H1 (cell line): ENCODE measurements at regions not wholly inside any gene's neighbourhood (a gene's known extent, or its start where the extent isn't known, plus 50 kb on each side); places are given as distances from the start of the nearest gene placed in this dataset.

ENCODE experiments used
- CTCF ChIA-PET: fragments of 300-600 bp; sonication (Branson Sonifier 250); formaldehyde crosslinking; loops from one replicate; lab custom pipeline; 2021; ENCODE audit not compliant: partially characterized antibody; lab: Charles Lee
- POLR2A ChIA-PET: fragments of 300-600 bp; sonication (Branson Sonifier 250); formaldehyde crosslinking; loops from one replicate; lab custom pipeline; 2021; ENCODE audit warnings: inconsistent platforms; ENCODE audit not compliant: partially characterized antibody; lab: Charles Lee
- DNase-seq, 2 experiments: peaks; one replicate each; pipeline versions ENCODE4 v3.0.0 to v3.0.0-alpha.2; 2010 to 2022; ENCODE audit warnings: low spot score in 2 of 2, low read depth in 1 of 2, mixed read lengths in 1 of 2
- FAIRE-seq: peaks from 2 replicates; lab custom pipeline; 2011; peaks lifted over from hg19 to GRCh38; lab: Jason Lieb, UNC
- H2AFZ ChIP-seq: 2 replicates; pipeline ENCODE4 v1.8.1; 2012; ENCODE audit warnings: low read length, inconsistent platforms
- H2AK5ac ChIP-seq: 2 replicates; pipeline ENCODE4 v1.6.1; 2013; ENCODE audit warnings: low read depth, low read length
- H2BK120ac ChIP-seq: replicated peaks from 2 replicates; pipeline ENCODE3; 2013; ENCODE audit warnings: low read depth, low read length, inconsistent platforms
- H2BK12ac ChIP-seq: 2 replicates; pipeline ENCODE4 v1.6.1; 2013; ENCODE audit warnings: low read depth, low read length
- H2BK15ac ChIP-seq: 2 replicates; pipeline ENCODE4 v1.6.1; 2013; ENCODE audit warnings: low read length
- H2BK20ac ChIP-seq: 2 replicates; pipeline ENCODE4 v1.6.1; 2013; ENCODE audit warnings: low read length
- H2BK5ac ChIP-seq: 2 replicates; pipeline ENCODE4 v1.6.1; 2013; ENCODE audit warnings: low read depth, low read length
- H3K14ac ChIP-seq: 2 replicates; pipeline ENCODE4 v1.6.1; 2013; ENCODE audit warnings: inconsistent platforms; ENCODE audit not compliant: insufficient read length
- H3K18ac ChIP-seq: 2 replicates; pipeline ENCODE4 v1.6.1; 2013; ENCODE audit warnings: low read length; ENCODE audit errors: extremely low read depth
- H3K23ac ChIP-seq: 2 replicates; pipeline ENCODE4 v1.6.1; 2013; ENCODE audit warnings: inconsistent platforms; ENCODE audit not compliant: insufficient read length
- H3K23me2 ChIP-seq: 2 replicates; pipeline ENCODE4 v1.6.1; 2013; ENCODE audit warnings: low read depth, low read length
- H3K27ac ChIP-seq: 2 replicates; pipeline ENCODE4 v1.6.1; 2011; ENCODE audit warnings: low read depth, low read length, inconsistent platforms
- H3K27me3 ChIP-seq, 4 experiments: replicated peaks in 1 of 4; 1 replicate in 1 of 4; 2 replicates in 3 of 4; pipeline versions ENCODE4 v1.6.1 to v1.8.1; 2011 to 2013; ENCODE audit warnings: low read length in 3 of 4, mild to moderate bottlenecking in 3 of 4, inconsistent platforms in 2 of 4, mixed read lengths in 2 of 4, moderate library complexity in 1 of 4; ENCODE audit not compliant: control insufficient read depth in 3 of 4, insufficient read depth in 3 of 4; ENCODE audit errors: extremely low read depth in 1 of 4
- H3K36me3 ChIP-seq, 4 experiments: 2 replicates each; pipeline versions ENCODE4 v1.6.1 to v1.8.1; 2011 to 2013; ENCODE audit warnings: mild to moderate bottlenecking in 4 of 4, low read length in 3 of 4, moderate library complexity in 2 of 4, control low read depth in 1 of 4, inconsistent platforms in 1 of 4; ENCODE audit not compliant: insufficient read depth in 4 of 4, control insufficient read depth in 2 of 4
- H3K4ac ChIP-seq: replicated peaks from 2 replicates; pipeline ENCODE3; 2013; ENCODE audit warnings: low read length, low read depth, mixed read lengths, inconsistent platforms; ENCODE audit not compliant: insufficient read length
- H3K4me1 ChIP-seq, 4 experiments: replicated peaks in 1 of 4; 1 replicate in 1 of 4; 2 replicates in 3 of 4; pipeline versions ENCODE4 v1.6.1 to v1.8.1; 2011 to 2013; ENCODE audit warnings: low read length in 3 of 4, inconsistent platforms in 2 of 4, mixed read lengths in 1 of 4; ENCODE audit not compliant: insufficient read depth in 4 of 4, control insufficient read depth in 3 of 4
- H3K4me2 ChIP-seq, 2 experiments: 2 replicates each; pipeline versions ENCODE4 v1.6.1 to v1.8.1; 2011 to 2013; ENCODE audit warnings: low read depth in 2 of 2, low read length in 2 of 2, control low read depth in 1 of 2, inconsistent platforms in 1 of 2, mild to moderate bottlenecking in 1 of 2; ENCODE audit not compliant: insufficient read depth in 1 of 2
- H3K4me3 ChIP-seq, 4 experiments: fragments of 200-600, 300-600 bp in 1 of 4; sonication (generic), shearing (Covaris generic), sonication (Bioruptor Twin) in 1 of 4; 2 replicates each; pipeline versions ENCODE4 v1.5.1 to v1.8.1; 2011 to 2016; ENCODE audit warnings: low read length in 4 of 4, low read depth in 3 of 4, control low read depth in 2 of 4, inconsistent platforms in 2 of 4, mild to moderate bottlenecking in 2 of 4, mixed read lengths in 1 of 4, moderate library complexity in 1 of 4; ENCODE audit not compliant: insufficient read depth in 2 of 4; ENCODE audit errors: extremely low read depth in 1 of 4
- H3K56ac ChIP-seq: replicated peaks from 2 replicates; pipeline ENCODE3; 2013; ENCODE audit warnings: low read depth, mild to moderate bottlenecking, mixed read lengths, low read length, inconsistent platforms; ENCODE audit not compliant: insufficient read length
- H3K79me1 ChIP-seq: 2 replicates; pipeline ENCODE4 v1.6.1; 2013; ENCODE audit warnings: low read depth, low read length, control low read depth
- H3K79me2 ChIP-seq, 2 experiments: 2 replicates each; pipeline versions ENCODE4 v1.6.1 to v1.8.1; 2012 to 2013; ENCODE audit warnings: low read length in 2 of 2, mild to moderate bottlenecking in 2 of 2, inconsistent platforms in 1 of 2; ENCODE audit not compliant: insufficient read depth in 2 of 2, control insufficient read depth in 1 of 2
- H3K9ac ChIP-seq, 4 experiments: replicated peaks in 1 of 4; 1 replicate in 1 of 4; 2 replicates in 3 of 4; pipeline versions ENCODE4 v1.6.1 to v1.8.1; 2011 to 2013; ENCODE audit warnings: low read depth in 3 of 4, low read length in 3 of 4, control low read depth in 2 of 4, mild to moderate bottlenecking in 2 of 4, moderate library complexity in 2 of 4, inconsistent platforms in 1 of 4; ENCODE audit errors: extremely low read depth in 1 of 4
- H3K9me3 ChIP-seq, 2 experiments: 2 replicates each; pipeline versions ENCODE4 v1.6.1 to v1.8.1; 2012 to 2013; ENCODE audit warnings: mild to moderate bottlenecking in 2 of 2, moderate library complexity in 2 of 2, control low read depth in 1 of 2, inconsistent platforms in 1 of 2, low read depth in 1 of 2, low read length in 1 of 2, mixed read lengths in 1 of 2; ENCODE audit not compliant: insufficient read depth in 2 of 2
- H4K20me1 ChIP-seq, 2 experiments: replicated peaks in 1 of 2; 2 replicates each; pipeline versions ENCODE3 to v1.8.1; 2011 to 2013; ENCODE audit warnings: inconsistent platforms in 2 of 2, low read length in 2 of 2, mild to moderate bottlenecking in 1 of 2; ENCODE audit not compliant: insufficient read depth in 2 of 2, control insufficient read depth in 1 of 2
- H4K5ac ChIP-seq: 2 replicates; pipeline ENCODE4 v1.6.1; 2013; ENCODE audit warnings: low read length, low read depth, mixed read lengths, inconsistent platforms; ENCODE audit not compliant: insufficient read length
- H4K8ac ChIP-seq: 2 replicates; pipeline ENCODE4 v1.8.0; 2013; ENCODE audit warnings: mild to moderate bottlenecking, moderate library complexity, low read length, inconsistent platforms; ENCODE audit not compliant: insufficient read depth; ENCODE audit errors: extremely low read depth
- H4K91ac ChIP-seq: replicated peaks from 2 replicates; pipeline ENCODE3; 2013; ENCODE audit warnings: low read length, mixed read lengths, inconsistent platforms; ENCODE audit not compliant: insufficient read length
- ASH2L ChIP-seq: fragments of 200-600, 300-600 bp; sonication (generic); IDR thresholded peaks from one replicate; pipeline ENCODE4 v1.7.1; 2017; ENCODE audit warnings: low read length
- CEBPB ChIP-seq: IDR thresholded peaks from 2 replicates; pipeline ENCODE4 v1.6.1; 2012; ENCODE audit warnings: low read depth, low read length
- CHD1 ChIP-seq: IDR thresholded peaks from 2 replicates; pipeline ENCODE4 v1.6.1; 2012; ENCODE audit warnings: low read depth, low read length, improper control_type of control experiment
- CHD2 ChIP-seq: IDR thresholded peaks from 2 replicates; pipeline ENCODE4 v1.6.1; 2012; ENCODE audit warnings: low read length, improper control_type of control experiment
- GTF2F1 ChIP-seq: IDR thresholded peaks from 2 replicates; pipeline ENCODE4 v1.6.1; 2012; ENCODE audit warnings: low read depth, low read length, improper control_type of control experiment, borderline replicate concordance
- HDAC6 ChIP-seq: IDR thresholded peaks from one replicate; pipeline ENCODE4 v1.7.1; 2012; ENCODE audit warnings: low read depth, mild to moderate bottlenecking, inconsistent platforms, low read length, moderate library complexity
- KDM4A ChIP-seq: IDR thresholded peaks from one replicate; pipeline ENCODE4 v1.7.1; 2012; ENCODE audit warnings: low read depth, mild to moderate bottlenecking, moderate library complexity, low read length, inconsistent platforms; ENCODE audit not compliant: severe bottlenecking
- NRF1 ChIP-seq: IDR thresholded peaks from 2 replicates; pipeline ENCODE4 v1.6.1; 2011; ENCODE audit warnings: mild to moderate bottlenecking, low read depth, low read length, improper control_type of control experiment
- RNF2 ChIP-seq: fragments of 200-900, 300-1000 bp; sonication (generic); IDR thresholded peaks from 2 replicates; pipeline ENCODE4 v1.7.1; 2016; ENCODE audit warnings: borderline replicate concordance, low read depth, mild to moderate bottlenecking, antibody characterized with exemption, low read length; ENCODE audit not compliant: poor library complexity, severe bottlenecking; ENCODE audit errors: missing control alignments
- SAP30 ChIP-seq: fragments of 300-600 bp; sonication (generic); IDR thresholded peaks from 2 replicates; pipeline ENCODE4 v1.7.1; 2012; ENCODE audit warnings: low read length, moderate library complexity, mild to moderate bottlenecking, inconsistent platforms; ENCODE audit not compliant: insufficient read depth, insufficient replicate concordance
- SP4 ChIP-seq: IDR thresholded peaks from 2 replicates; pipeline ENCODE4 v1.6.1; 2012; ENCODE audit warnings: low read length, inconsistent platforms
- SUZ12 ChIP-seq: fragments of 200-600 bp; sonication (generic); IDR thresholded peaks from 2 replicates; pipeline ENCODE4 v1.6.1; 2012; ENCODE audit warnings: mild to moderate bottlenecking, inconsistent platforms, low read length, moderate library complexity, mixed read lengths
- TAF7 ChIP-seq: optimal IDR thresholded peaks from 2 replicates; pipeline ENCODE3; 2011; ENCODE audit warnings: low read depth, mild to moderate bottlenecking, inconsistent platforms, low read length, moderate library complexity, borderline replicate concordance
- TCF12 ChIP-seq: IDR thresholded peaks from 2 replicates; pipeline ENCODE4 v1.6.1; 2011; ENCODE audit warnings: low read depth, mild to moderate bottlenecking, low read length
- TEAD4 ChIP-seq: IDR thresholded peaks from 2 replicates; pipeline ENCODE4 v1.6.1; 2012; ENCODE audit warnings: low read depth, low read length, inconsistent platforms, mixed read lengths
- WGBS, 2 experiments: shearing (Covaris generic) in 1 of 2; methylation state at CpG; one replicate each; pipeline versions ENCODE4 v1.1.6 to v1.1.7; 2013 to 2015; ENCODE audit warnings: low lambda C conversion rate in 2 of 2, mixed read lengths in 2 of 2, inconsistent platforms in 1 of 2, low coverage in 1 of 2, missing lambda C conversion rate in 1 of 2; ENCODE audit not compliant: insufficient replicate concordance in 2 of 2, insufficient coverage in 1 of 2, insufficient read length in 1 of 2; ENCODE audit errors: extremely low coverage in 1 of 2, missing lambda C conversion rate in 1 of 2; 5-methylcytosine and 5-hydroxymethylcytosine counted together

DNA sequence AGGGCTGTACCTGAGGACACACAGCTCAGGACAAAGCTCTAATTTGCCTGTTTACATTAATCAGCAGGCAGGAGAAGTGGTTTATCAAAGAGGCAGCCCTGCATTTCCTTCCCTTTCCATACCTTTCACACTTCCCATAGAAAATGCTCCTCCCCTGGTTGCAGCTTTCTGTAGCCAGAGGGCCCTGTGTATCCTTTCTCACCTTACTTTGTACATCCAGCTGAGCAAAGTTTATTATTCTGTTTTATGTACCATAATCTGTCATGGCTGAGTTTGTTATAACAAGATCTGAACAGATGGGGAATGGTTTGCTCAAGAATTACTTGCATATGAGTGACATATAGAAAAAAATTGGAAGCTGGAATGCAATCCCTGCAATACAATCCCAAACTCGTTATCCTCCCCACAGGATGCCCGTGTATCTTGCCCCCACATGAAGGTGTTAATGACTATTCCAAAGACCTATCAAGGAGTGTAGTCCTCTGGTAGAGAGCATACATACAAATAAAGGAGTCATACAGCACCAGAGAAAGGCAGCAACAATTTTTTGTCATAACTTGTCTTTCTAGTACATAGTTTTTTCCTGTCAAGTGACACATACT is 1025.8 kb upstream of the KLHL29 start:
- Histone ChIP-seq H3K14ac (no peak overlapping the region), H3K27me3 (peaks cover 0 to 1% (median 0%) of the 10 kb centered on the region in 4 experiments; a peak in 1 of 7 replicates), H4K20me1 (no peaks in the 10 kb centered on the region), H3K56ac (no peak overlapping the region), H3K36me3 (no peaks in the 10 kb centered on the region), H4K5ac (no peak overlapping the region), H2AK5ac (no peak overlapping the region), H2BK15ac (no peak overlapping the region), H3K9ac (no peak overlapping the region), H3K4me1 (peaks cover 0 to 4% (median 0%) of the 10 kb centered on the region in 4 experiments; a peak in 1 of 7 replicates), H2BK120ac (no peak overlapping the region), H2AFZ (no peak overlapping the region), H4K8ac (no peak overlapping the region), H2BK20ac (no peak overlapping the region), H3K79me1 (no peaks in the 10 kb centered on the region), H3K4me2 (no peak overlapping the region), H3K9me3 (no peaks in the 10 kb centered on the region), H3K4me3 (no peak overlapping the region), H3K79me2 (no peaks in the 10 kb centered on the region), H4K91ac (no peak overlapping the region), H3K23me2 (no peaks in the 10 kb centered on the region), H3K23ac (no peak overlapping the region), H3K18ac (no peak overlapping the region), H2BK12ac (no peak overlapping the region), H3K27ac (no peak overlapping the region), H2BK5ac (no peak overlapping the region), H3K4ac (no peak overlapping the region)
- DNase-seq = no peak
- ChIA-PET POLR2A (no interaction called here), CTCF (interaction anchor here (0.6 to 1.2 kb wide), 5 partner anchors 16 to 995 kb away, joined by 3 to 4 read pairs (median 3); no protein-coding TSS in a partner anchor)
- no peak for FAIRE-seq
- 89% methylated on average over 2 of the region's 2 CpGs; no CpG with 5 or more reads in 1 of the 2 experiments for whole genome bisulfite sequencing, 2 experiments
- TF ChIP-seq SUZ12 = no peak
- TF ChIP-seq ASH2L = no peak
- TF ChIP-seq HDAC6 = no peak
- no peak for TF ChIP-seq TAF7
- TF ChIP-seq CHD2 = no peak
- no peak for TF ChIP-seq GTF2F1
- TF ChIP-seq TCF12 = no peak
- TF ChIP-seq TEAD4 = no peak
- no peak for TF ChIP-seq NRF1
- no peak for TF ChIP-seq RNF2
- TF ChIP-seq SP4 = no peak
- no peak for TF ChIP-seq CEBPB
- TF ChIP-seq KDM4A = no peak
- TF ChIP-seq SAP30 = no peak
- no peak for TF ChIP-seq CHD1
